Parathyroid adenoma (tissue), 2 donors: ENCODE measurements at regions not wholly inside any gene's neighbourhood (a gene's known extent, or its start where the extent isn't known, plus 50 kb on each side); places are given as distances from the start of the nearest gene placed in this dataset.

Experiments used
- H2AFZ ChIP-seq: fragments of 300-600 bp; sonication (generic); one replicate; pipeline ENCODE4 v1.7.0; 2017; ENCODE audit warnings: antibody characterized with exemption, mild to moderate bottlenecking
- H3K27ac ChIP-seq: fragments of 300-600 bp; sonication (generic); one replicate; pipeline ENCODE4 v1.7.0; 2017
- H3K27me3 ChIP-seq: fragments of 300-600 bp; sonication (generic); one replicate; pipeline ENCODE4 v1.7.0; 2017; ENCODE audit warnings: low read length; ENCODE audit not compliant: control insufficient read depth, insufficient read depth
- H3K36me3 ChIP-seq: fragments of 300-600 bp; sonication (generic); one replicate; pipeline ENCODE4 v1.7.0; 2017; ENCODE audit warnings: low read length; ENCODE audit not compliant: control insufficient read depth, insufficient read depth
- H3K4me1 ChIP-seq: fragments of 300-600 bp; sonication (generic); one replicate; pipeline ENCODE4 v1.7.0; 2017; ENCODE audit warnings: control low read depth
- H3K4me2 ChIP-seq: fragments of 300-600 bp; sonication (generic); one replicate; pipeline ENCODE4 v1.7.0; 2017; ENCODE audit warnings: low read length
- H3K4me3 ChIP-seq: fragments of 300-600 bp; sonication (generic); one replicate; pipeline ENCODE4 v1.7.0; 2017; ENCODE audit warnings: low read depth, low read length
- H3K79me2 ChIP-seq: fragments of 300-600 bp; sonication (generic); one replicate; pipeline ENCODE4 v1.7.0; 2017; ENCODE audit warnings: control low read depth
- H3K9ac ChIP-seq: fragments of 300-600 bp; sonication (generic); one replicate; pipeline ENCODE4 v1.7.0; 2017; ENCODE audit warnings: mild to moderate bottlenecking
- H3K9me3 ChIP-seq: fragments of 300-600 bp; sonication (generic); one replicate; pipeline ENCODE4 v1.7.0; 2017; ENCODE audit warnings: low read length; ENCODE audit not compliant: control insufficient read depth
- CTCF ChIP-seq: fragments of 300-600 bp; sonication (generic); IDR thresholded peaks from one replicate; pipeline ENCODE4 v1.7.0; 2017; ENCODE audit warnings: antibody characterized with exemption, mild to moderate bottlenecking
- donor health status: primary hyperparathyroidism.

GRCh38 chr22:47344414-47344813, 582.0 kb downstream of the TBC1D22A start:
- H3K4me3 ChIP-seq = no peak overlapping the region
- H3K4me2 ChIP-seq = no peak overlapping the region
- H3K79me2 ChIP-seq = no peaks in the 10 kb centered on the region
- no peaks in the 10 kb centered on the region for H3K27me3 ChIP-seq
- H3K4me1 ChIP-seq = no peaks in the 10 kb centered on the region
- no peak for TF ChIP-seq CTCF
- H3K9ac ChIP-seq = no peak overlapping the region
- no peaks in the 10 kb centered on the region for H3K36me3 ChIP-seq
- H3K9me3 ChIP-seq = no peaks in the 10 kb centered on the region
- no peak overlapping the region for H3K27ac ChIP-seq
- H2AFZ ChIP-seq = no peak overlapping the region

- Histone ChIP-seq H2AFZ (no peak overlapping the region), H3K36me3 (no peaks in the 10 kb centered on the region), H3K27me3 (no peaks in the 10 kb centered on the region), H3K4me2 (no peak overlapping the region), H3K27ac (no peak overlapping the region), H3K4me1 (no peaks in the 10 kb centered on the region), H3K79me2 (no peaks in the 10 kb centered on the region), H3K9ac (no peak overlapping the region), H3K9me3 (no peaks in the 10 kb centered on the region), H3K4me3 (no peak overlapping the region)
- TF ChIP-seq CTCF = no peak
These were observed 581.2 kb downstream of the TBC1D22A start for GRCh38 chr22:47343611-47344010.

- Histone ChIP-seq H3K4me1 (no peaks in the 10 kb centered on the region), H2AFZ (no peak overlapping the region), H3K9ac (no peak overlapping the region), H3K27ac (no peak overlapping the region), H3K27me3 (no peaks in the 10 kb centered on the region), H3K4me2 (no peak overlapping the region), H3K9me3 (no peaks in the 10 kb centered on the region), H3K4me3 (no peak overlapping the region), H3K36me3 (no peaks in the 10 kb centered on the region), H3K79me2 (no peaks in the 10 kb centered on the region)
- TF ChIP-seq CTCF = no peak
These were observed 580.0 kb downstream of the TBC1D22A start for GRCh38 chr22:47342446-47342845.

- Histone ChIP-seq H3K9ac (no peak overlapping the region), H3K27ac (no peak overlapping the region), H3K4me1 (no peaks in the 10 kb centered on the region), H3K4me2 (no peak overlapping the region), H3K4me3 (no peak overlapping the region), H3K9me3 (no peaks in the 10 kb centered on the region), H3K79me2 (no peaks in the 10 kb centered on the region), H3K27me3 (no peaks in the 10 kb centered on the region), H2AFZ (no peak overlapping the region), H3K36me3 (no peaks in the 10 kb centered on the region)
- no peak for TF ChIP-seq CTCF
These were observed 579.0 kb downstream of the TBC1D22A start for GRCh38 chr22:47341464-47341863.

- Histone ChIP-seq H3K36me3 (no peaks in the 10 kb centered on the region), H3K27ac (no peak overlapping the region), H3K9me3 (no peaks in the 10 kb centered on the region), H3K9ac (no peak overlapping the region), H3K4me2 (no peak overlapping the region), H3K4me3 (no peak overlapping the region), H3K79me2 (no peaks in the 10 kb centered on the region), H3K4me1 (no peaks in the 10 kb centered on the region), H3K27me3 (no peaks in the 10 kb centered on the region), H2AFZ (no peak overlapping the region)
- TF ChIP-seq CTCF = no peak
These were observed 578.5 kb downstream of the TBC1D22A start for GRCh38 chr22:47340851-47341436.
